ENCODE measurements at regions not wholly inside any gene's neighbourhood (a gene's known extent, or its start where the extent isn't known, plus 50 kb on each side); places are given as distances from the start of the nearest gene placed in this dataset.
"Not testable (repeated sequence)": the region's sequence is repeated elsewhere in the genome, so short reads cannot be mapped to it uniquely, and the experiment has no call there.

DNA sequence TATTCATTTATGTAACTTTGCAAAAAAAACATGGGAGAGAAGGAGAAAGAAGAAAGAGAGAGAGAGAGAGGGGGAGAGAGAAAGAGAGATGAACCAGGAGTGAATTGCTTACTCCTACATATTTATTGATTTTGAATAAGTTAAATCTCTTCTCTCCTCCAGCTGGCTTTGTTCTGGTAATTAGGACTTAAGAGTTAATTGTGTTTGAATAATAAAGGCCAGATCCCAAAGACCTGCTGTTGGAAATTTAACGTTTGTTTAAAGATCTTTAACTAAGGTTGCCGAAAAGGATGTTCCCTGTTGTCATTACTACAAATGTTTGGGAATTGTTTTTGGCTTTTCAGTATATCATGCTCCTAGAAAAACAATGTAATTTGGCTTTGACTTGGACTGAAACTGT lies 473.0 kb downstream of the TUSC1 start:
- TF ChIP-seq, protein P1, sequence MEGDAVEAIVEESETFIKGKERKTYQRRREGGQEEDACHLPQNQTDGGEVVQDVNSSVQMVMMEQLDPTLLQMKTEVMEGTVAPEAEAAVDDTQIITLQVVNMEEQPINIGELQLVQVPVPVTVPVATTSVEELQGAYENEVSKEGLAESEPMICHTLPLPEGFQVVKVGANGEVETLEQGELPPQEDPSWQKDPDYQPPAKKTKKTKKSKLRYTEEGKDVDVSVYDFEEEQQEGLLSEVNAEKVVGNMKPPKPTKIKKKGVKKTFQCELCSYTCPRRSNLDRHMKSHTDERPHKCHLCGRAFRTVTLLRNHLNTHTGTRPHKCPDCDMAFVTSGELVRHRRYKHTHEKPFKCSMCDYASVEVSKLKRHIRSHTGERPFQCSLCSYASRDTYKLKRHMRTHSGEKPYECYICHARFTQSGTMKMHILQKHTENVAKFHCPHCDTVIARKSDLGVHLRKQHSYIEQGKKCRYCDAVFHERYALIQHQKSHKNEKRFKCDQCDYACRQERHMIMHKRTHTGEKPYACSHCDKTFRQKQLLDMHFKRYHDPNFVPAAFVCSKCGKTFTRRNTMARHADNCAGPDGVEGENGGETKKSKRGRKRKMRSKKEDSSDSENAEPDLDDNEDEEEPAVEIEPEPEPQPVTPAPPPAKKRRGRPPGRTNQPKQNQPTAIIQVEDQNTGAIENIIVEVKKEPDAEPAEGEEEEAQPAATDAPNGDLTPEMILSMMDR (IDR thresholded peaks at IDR 0.05; ENCODE audit: insufficient read depth, low read length): no peak
- H3K4me3 ChIP-seq (ENCODE audit: low read depth, low read length): no peak overlapping the region
- DNase-seq (ENCODE audit: low read depth): no peak

DNA sequence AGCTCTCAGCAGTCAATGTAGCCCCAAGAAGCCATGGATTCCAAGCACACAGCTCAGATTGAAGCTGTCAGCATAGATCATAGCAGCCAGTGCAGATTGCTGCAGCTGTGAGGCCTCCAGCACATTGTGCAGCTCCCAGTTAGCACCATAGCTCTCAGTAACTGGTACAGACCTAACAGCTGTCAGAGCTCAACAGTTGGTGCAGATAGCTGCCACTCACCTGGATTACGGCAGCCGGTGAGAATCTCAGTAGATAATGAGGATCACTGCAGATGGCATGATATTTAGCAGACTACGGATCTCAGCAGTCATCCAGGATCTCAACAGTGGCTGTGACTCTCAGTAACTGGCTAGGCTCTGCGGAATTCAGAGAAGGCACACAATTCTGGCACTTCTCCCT lies 500.4 kb downstream of the TUSC1 start:
- TF ChIP-seq, protein P1 (IDR thresholded peaks at IDR 0.05; ENCODE audit: insufficient read depth, low read length): no peak
- H3K4me3 ChIP-seq (ENCODE audit: low read depth, low read length): no peak overlapping the region
- DNase-seq (ENCODE audit: low read depth): no peak

DNA sequence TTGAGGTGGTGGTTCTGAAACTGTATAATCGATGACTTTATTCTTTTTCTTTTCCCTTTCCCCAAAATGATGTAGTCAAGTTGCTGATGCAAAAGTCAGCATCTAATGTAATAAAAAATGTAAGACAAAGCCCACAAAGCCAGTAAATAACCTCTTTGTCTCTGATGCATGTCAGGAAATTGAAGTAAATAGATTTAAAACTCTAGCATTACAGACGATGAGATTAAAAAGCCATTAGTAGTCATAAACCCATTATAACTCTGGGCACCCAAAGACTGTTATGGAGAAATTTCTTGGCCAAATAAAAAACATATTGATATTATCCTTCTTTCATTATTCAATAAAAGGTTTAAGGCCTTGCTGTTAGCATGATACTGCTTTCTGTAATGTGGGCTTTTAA lies 548.7 kb downstream of the TUSC1 start:
- TF ChIP-seq, protein P1 (IDR thresholded peaks at IDR 0.05; ENCODE audit: insufficient read depth, low read length): no peak
- no peak for DNase-seq (ENCODE audit: low read depth)
- H3K4me3 ChIP-seq (ENCODE audit: low read depth, low read length): no peak overlapping the region

DNA sequence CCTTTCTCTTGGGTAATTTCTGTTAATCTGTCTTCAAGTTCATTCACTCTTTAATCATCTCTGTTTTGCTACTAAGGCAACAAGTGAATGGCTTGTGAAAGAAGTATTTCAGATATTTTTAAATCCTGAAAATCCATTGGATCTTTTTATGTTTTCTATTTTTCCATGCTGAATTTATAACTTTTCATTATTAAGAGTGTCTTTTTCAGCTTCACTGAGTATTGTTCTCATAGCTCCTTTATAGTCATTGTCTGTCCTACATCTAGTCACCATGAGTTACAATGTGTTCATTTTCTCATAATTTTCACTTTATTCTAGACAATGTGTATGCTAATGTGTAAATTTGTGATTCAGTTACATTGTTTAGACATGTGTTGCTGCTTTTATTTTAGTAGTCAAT lies 556.4 kb downstream of the TUSC1 start:
- no peak overlapping the region for H3K4me3 ChIP-seq (ENCODE audit: low read depth, low read length)
- TF ChIP-seq, protein P1 (IDR thresholded peaks at IDR 0.05; ENCODE audit: insufficient read depth, low read length): no peak
- no peak for DNase-seq (ENCODE audit: low read depth)

DNA sequence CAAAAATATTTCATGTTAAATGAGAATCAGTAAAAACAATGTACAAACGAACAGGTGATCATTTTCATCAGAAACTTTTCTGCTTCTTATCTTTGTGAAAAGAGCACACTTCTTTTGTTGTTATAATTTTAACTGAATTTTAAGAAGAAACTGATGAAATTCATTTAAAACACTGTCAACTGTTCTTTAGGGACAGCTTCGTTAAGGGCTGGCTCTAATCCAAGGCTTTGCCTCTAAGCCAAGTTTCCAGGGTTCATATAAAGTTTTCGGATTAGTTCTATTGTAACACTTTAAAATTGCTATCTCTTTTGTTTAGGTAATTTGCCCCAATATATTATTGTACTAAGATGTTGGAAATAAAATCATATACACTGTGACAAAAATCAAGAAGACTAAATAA lies 559.2 kb downstream of the TUSC1 start:
- TF ChIP-seq, protein P1 (IDR thresholded peaks at IDR 0.05; ENCODE audit: insufficient read depth, low read length): no peak

DNA sequence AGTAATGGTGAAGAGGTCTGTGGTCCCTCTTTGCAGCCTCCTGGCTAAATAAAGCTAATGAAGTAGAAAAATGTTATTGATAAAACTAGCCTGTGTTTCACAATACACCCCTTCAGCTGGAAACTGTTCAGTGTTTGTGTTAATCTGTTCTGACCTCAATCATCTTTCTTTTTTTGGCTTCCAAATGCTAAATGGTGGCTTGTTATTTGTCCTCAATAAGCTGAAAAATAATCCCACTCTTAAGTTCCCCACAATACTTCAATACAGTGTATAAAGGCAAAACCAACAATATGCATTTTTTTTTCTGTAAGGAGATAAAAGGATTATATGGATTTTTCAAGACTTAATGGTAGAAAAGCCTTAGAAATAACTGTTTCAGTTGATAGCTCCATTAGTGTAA lies 560.5 kb downstream of the TUSC1 start:
- no peak overlapping the region for H3K4me3 ChIP-seq (ENCODE audit: low read depth, low read length)
- no peak for DNase-seq (ENCODE audit: low read depth)
- TF ChIP-seq, protein P1 (IDR thresholded peaks at IDR 0.05; ENCODE audit: insufficient read depth, low read length): no peak

More for the DNA sequence above, 559.2 kb downstream of the TUSC1 start:
- no peak overlapping the region for H3K4me3 ChIP-seq (ENCODE audit: low read depth, low read length)
- no peak for DNase-seq (ENCODE audit: low read depth)

DNA sequence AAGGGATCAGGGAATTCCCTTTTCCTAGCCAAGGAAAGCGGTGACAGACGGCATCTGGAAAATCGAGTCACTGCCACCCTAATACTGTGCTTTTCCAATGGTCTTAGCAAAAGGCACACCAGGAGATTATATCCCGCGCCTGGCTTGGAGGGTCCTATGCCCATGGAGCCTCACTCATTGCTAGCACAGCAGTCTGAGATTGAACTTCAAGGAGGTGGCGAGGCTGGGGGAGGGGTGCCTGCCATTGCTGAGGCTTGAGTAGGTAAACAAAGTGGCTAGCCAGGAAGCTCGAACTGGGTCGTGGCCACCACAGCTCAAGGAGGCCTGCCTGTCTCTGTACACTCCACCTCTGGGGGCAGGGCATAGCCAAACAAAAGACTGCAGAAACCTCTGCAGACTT lies 556.5 kb upstream of the IZUMO3 start:
- not testable (repeated sequence) for H3K4me3 ChIP-seq (ENCODE audit: low read depth, low read length); DNase-seq (ENCODE audit: low read depth)
